Mesenchymal stem cell (in vitro differentiated cells and primary cell): ENCODE measurements at regions not wholly inside any gene's neighbourhood (a gene's known extent, or its start where the extent isn't known, plus 50 kb on each side); places are given as distances from the start of the nearest gene placed in this dataset.

ENCODE experiments used
- DNase-seq: peaks from one replicate; pipeline ENCODE4 v3.0.0-alpha.2; 2013
- H2AFZ ChIP-seq: one replicate; pipeline ENCODE4 v1.6.1; 2013; ENCODE audit warnings: low read depth, mild to moderate bottlenecking, control low read depth, inconsistent platforms, low read length, moderate library complexity
- H2AK5ac ChIP-seq: 2 replicates; pipeline ENCODE4 v1.6.1; 2013; ENCODE audit warnings: low read length, moderate library complexity, mild to moderate bottlenecking, inconsistent platforms; ENCODE audit not compliant: severe bottlenecking
- H2BK120ac ChIP-seq: one replicate; pipeline ENCODE4 v1.6.1; 2013; ENCODE audit warnings: low read depth, mild to moderate bottlenecking, inconsistent platforms, low read length, moderate library complexity
- H2BK12ac ChIP-seq, 2 experiments: one replicate each; pipeline ENCODE4 v1.6.1; 2013; ENCODE audit warnings: inconsistent platforms in 2 of 2, low read length in 2 of 2, mild to moderate bottlenecking in 2 of 2, moderate library complexity in 2 of 2, control low read depth in 1 of 2
- H2BK15ac ChIP-seq: one replicate; pipeline ENCODE4 v1.6.1; 2013; ENCODE audit warnings: mild to moderate bottlenecking, low read depth, inconsistent platforms; ENCODE audit not compliant: poor library complexity, severe bottlenecking
- H2BK5ac ChIP-seq: 2 replicates; pipeline ENCODE4 v1.6.1; 2013; ENCODE audit warnings: low read depth, mild to moderate bottlenecking, low read length, control low read depth, inconsistent platforms; ENCODE audit not compliant: poor library complexity, severe bottlenecking
- H3K14ac ChIP-seq, 2 experiments: one replicate each; pipeline ENCODE4 v1.6.1; 2013; ENCODE audit warnings: inconsistent platforms in 2 of 2, low read length in 2 of 2, control low read depth in 1 of 2, mild to moderate bottlenecking in 1 of 2, moderate library complexity in 1 of 2
- H3K18ac ChIP-seq, 2 experiments: one replicate each; pipeline ENCODE4 v1.6.1; 2013; ENCODE audit warnings: inconsistent platforms in 2 of 2, low read length in 2 of 2, control low read depth in 1 of 2, low read depth in 1 of 2, mild to moderate bottlenecking in 1 of 2
- H3K23ac ChIP-seq, 2 experiments: one replicate each; pipeline ENCODE4 v1.6.1; 2013; ENCODE audit warnings: inconsistent platforms in 2 of 2, low read length in 2 of 2, mild to moderate bottlenecking in 2 of 2, moderate library complexity in 2 of 2, control low read depth in 1 of 2
- H3K27ac ChIP-seq: 2 replicates; pipeline ENCODE4 v1.5.1; 2013; ENCODE audit warnings: mild to moderate bottlenecking, moderate library complexity, low read length, control low read depth, inconsistent platforms; ENCODE audit not compliant: poor library complexity, severe bottlenecking
- H3K27me3 ChIP-seq, 2 experiments: 2 replicates each; pipeline versions ENCODE4 v1.6.1 to v1.7.0; 2013; ENCODE audit warnings: low read length in 2 of 2, mild to moderate bottlenecking in 2 of 2, moderate library complexity in 2 of 2, control low read depth in 1 of 2, inconsistent platforms in 1 of 2; ENCODE audit not compliant: control insufficient read depth in 1 of 2, insufficient read depth in 1 of 2
- H3K36me3 ChIP-seq, 2 experiments: 2 replicates each; pipeline versions ENCODE4 v1.6.1 to v1.7.0; 2013; ENCODE audit warnings: low read length in 2 of 2, control low read depth in 1 of 2, inconsistent platforms in 1 of 2, low read depth in 1 of 2, mild to moderate bottlenecking in 1 of 2; ENCODE audit not compliant: insufficient read depth in 2 of 2, control insufficient read depth in 1 of 2
- H3K4ac ChIP-seq, 2 experiments: one replicate each; pipeline ENCODE4 v1.6.1; 2013; ENCODE audit warnings: inconsistent platforms in 2 of 2, low read length in 2 of 2, mild to moderate bottlenecking in 2 of 2, moderate library complexity in 2 of 2, control low read depth in 1 of 2, low read depth in 1 of 2
- H3K4me1 ChIP-seq: 2 replicates; pipeline ENCODE4 v1.6.1; 2013; ENCODE audit warnings: low read depth, low read length, control low read depth; ENCODE audit not compliant: control insufficient read depth, insufficient read depth
- H3K4me2 ChIP-seq: 2 replicates; pipeline ENCODE4 v1.6.1; 2013; ENCODE audit warnings: low read length, mild to moderate bottlenecking, inconsistent platforms; ENCODE audit not compliant: poor library complexity, severe bottlenecking
- H3K4me3 ChIP-seq, 2 experiments: 2 replicates each; pipeline versions ENCODE4 v1.5.1 to v1.7.0; 2013; ENCODE audit warnings: low read length in 2 of 2, mild to moderate bottlenecking in 2 of 2, control low read depth in 1 of 2, low read depth in 1 of 2; ENCODE audit not compliant: insufficient read depth in 1 of 2
- H3K79me1 ChIP-seq: replicated peaks from 2 replicates; pipeline ENCODE4 v1.6.1; 2013; ENCODE audit warnings: mild to moderate bottlenecking, control low read depth, low read length, inconsistent platforms; ENCODE audit not compliant: poor library complexity, severe bottlenecking
- H3K9ac ChIP-seq: 2 replicates; pipeline ENCODE4 v1.7.0; 2013; ENCODE audit warnings: mild to moderate bottlenecking, low read length, moderate library complexity
- H3K9me3 ChIP-seq: 2 replicates; pipeline ENCODE4 v1.7.0; 2013; ENCODE audit warnings: mild to moderate bottlenecking, low read length; ENCODE audit not compliant: control insufficient read depth
- H4K8ac ChIP-seq: one replicate; pipeline ENCODE4 v1.6.1; 2013; ENCODE audit warnings: inconsistent platforms, mild to moderate bottlenecking, low read length, moderate library complexity
- H4K91ac ChIP-seq: one replicate; pipeline ENCODE4 v1.6.1; 2013; ENCODE audit warnings: mild to moderate bottlenecking, low read length, inconsistent platforms
- WGBS: methylation state at CpG from one replicate; pipeline ENCODE4 v1.1.7; 2013; ENCODE audit warnings: mixed read lengths; 5-methylcytosine and 5-hydroxymethylcytosine counted together

GRCh38 chr22:49420651-49421050 lies 407.0 kb downstream of the BRD1 start:
- Histone ChIP-seq H3K9ac (no peak overlapping the region), H3K79me1 (no peaks in the 10 kb centered on the region), H2AK5ac (no peak overlapping the region), H3K9me3 (peaks cover 7% of the 10 kb centered on the region), H3K4ac (no peak overlapping the region), H3K18ac (no peak overlapping the region), H3K36me3 (no peaks in the 10 kb centered on the region), H3K23ac (no peak overlapping the region), H2BK12ac (no peak overlapping the region), H2BK120ac (no peak overlapping the region), H2BK5ac (no peak overlapping the region), H3K27me3 (no peaks in the 10 kb centered on the region), H3K27ac (no peak overlapping the region), H2BK15ac (no peak overlapping the region), H3K14ac (no peak overlapping the region), H4K8ac (no peak overlapping the region), H3K4me2 (no peak overlapping the region), H4K91ac (no peak overlapping the region), H3K4me3 (no peak overlapping the region), H3K4me1 (no peaks in the 10 kb centered on the region), H2AFZ (no peak overlapping the region)
- no peak for DNase-seq
- WGBS: 89% methylated on average over 13 of the region's 13 CpGs

- Histone ChIP-seq H4K8ac (no peak overlapping the region), H2AFZ (no peak overlapping the region), H2BK15ac (no peak overlapping the region), H3K4me3 (no peak overlapping the region), H2AK5ac (no peak overlapping the region), H3K23ac (no peak overlapping the region), H3K18ac (no peak overlapping the region), H3K79me1 (no peaks in the 10 kb centered on the region), H3K4ac (no peak overlapping the region), H3K4me1 (no peaks in the 10 kb centered on the region), H2BK12ac (no peak overlapping the region), H2BK5ac (no peak overlapping the region), H3K27me3 (no peaks in the 10 kb centered on the region), H3K9me3 (peaks cover 7% of the 10 kb centered on the region), H3K27ac (no peak overlapping the region), H4K91ac (no peak overlapping the region), H3K9ac (no peak overlapping the region), H3K14ac (no peak overlapping the region), H2BK120ac (no peak overlapping the region), H3K36me3 (no peaks in the 10 kb centered on the region), H3K4me2 (no peak overlapping the region)
- no peak for DNase-seq
- 87% methylated on average over 4 of the region's 6 CpGs for WGBS
Measured at GRCh38 chr22:49419661-49420060, 408.0 kb downstream of the BRD1 start.

- H2BK5ac ChIP-seq: no peak overlapping the region
- H3K9ac ChIP-seq: no peak overlapping the region
- no peaks in the 10 kb centered on the region for H3K79me1 ChIP-seq
- H3K4ac ChIP-seq: no peak overlapping the region
- H3K36me3 ChIP-seq: no peaks in the 10 kb centered on the region
- H2BK12ac ChIP-seq: no peak overlapping the region
- H3K18ac ChIP-seq: no peak overlapping the region
- no peak overlapping the region for H2BK120ac ChIP-seq
- H3K23ac ChIP-seq: no peak overlapping the region
- no peak for DNase-seq
- no peak overlapping the region for H2BK15ac ChIP-seq
- H3K27me3 ChIP-seq: no peaks in the 10 kb centered on the region
- H3K9me3 ChIP-seq: peaks cover 7% of the 10 kb centered on the region
- no peak overlapping the region for H2AK5ac ChIP-seq
- no peak overlapping the region for H3K4me3 ChIP-seq
- WGBS: 85% methylated on average over 12 of the region's 12 CpGs
- H2AFZ ChIP-seq: no peak overlapping the region
- H4K91ac ChIP-seq: no peak overlapping the region
- no peak overlapping the region for H4K8ac ChIP-seq
- no peak overlapping the region for H3K14ac ChIP-seq
- no peak overlapping the region for H3K27ac ChIP-seq
- H3K4me1 ChIP-seq: no peaks in the 10 kb centered on the region
- no peak overlapping the region for H3K4me2 ChIP-seq
Measured at GRCh38 chr22:49418943-49419342, 408.7 kb downstream of the BRD1 start.

GRCh38 chr22:49418341-49418894 lies 409.3 kb downstream of the BRD1 start:
- Histone ChIP-seq H2BK120ac (no peak overlapping the region), H3K4me3 (no peak overlapping the region), H3K4me2 (no peak overlapping the region), H2AFZ (no peak overlapping the region), H3K27ac (no peak overlapping the region), H2AK5ac (no peak overlapping the region), H3K9me3 (peaks cover 7% of the 10 kb centered on the region), H3K18ac (no peak overlapping the region), H3K14ac (no peak overlapping the region), H3K4ac (no peak overlapping the region), H3K36me3 (no peaks in the 10 kb centered on the region), H3K79me1 (no peaks in the 10 kb centered on the region), H3K9ac (no peak overlapping the region), H4K8ac (no peak overlapping the region), H3K23ac (no peak overlapping the region), H2BK12ac (no peak overlapping the region), H3K27me3 (no peaks in the 10 kb centered on the region), H2BK5ac (no peak overlapping the region), H3K4me1 (no peaks in the 10 kb centered on the region), H4K91ac (no peak overlapping the region), H2BK15ac (no peak overlapping the region)
- 93% methylated on average over 39 of the region's 39 CpGs for WGBS
- no peak for DNase-seq
